RPMI7951 (cell line): ENCODE measurements at regions not wholly inside any gene's neighbourhood (a gene's known extent, or its start where the extent isn't known, plus 50 kb on each side); places are given as distances from the start of the nearest gene placed in this dataset.
A peak's percentile ranks its signal among the peaks of the same experiment; 100 is the strongest.

Experiments used
- DNase-seq: peaks from one replicate; pipeline ENCODE4 v3.0.0-alpha.2; 2012; ENCODE audit warnings: low read depth

DNA sequence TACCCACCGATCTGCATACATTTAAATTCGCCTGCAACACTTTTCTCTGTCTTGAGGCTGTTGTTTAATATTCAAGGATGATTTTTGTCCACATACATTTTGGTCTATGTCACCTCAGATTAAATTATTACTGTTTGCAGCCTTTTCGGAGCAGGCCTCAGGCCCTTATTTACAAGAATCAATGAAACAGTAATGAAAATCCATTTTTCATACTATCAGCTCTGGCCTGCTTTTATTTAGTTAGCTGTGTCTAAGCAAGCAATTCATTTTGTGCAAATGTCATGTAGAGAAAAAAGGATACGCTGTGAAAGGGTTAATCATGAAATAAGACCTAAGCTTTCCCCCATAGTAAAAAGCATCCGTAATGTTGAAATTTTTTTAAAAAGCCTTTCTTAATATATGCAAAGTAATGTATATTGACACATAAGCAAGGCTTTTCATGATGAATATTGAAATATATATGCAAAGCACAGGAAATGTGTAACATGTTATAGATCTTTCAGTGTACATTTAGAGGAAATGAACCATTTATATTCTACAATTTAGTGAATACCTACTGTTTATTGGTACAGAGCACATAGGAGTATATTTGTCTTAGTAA is 1135.3 kb upstream of the ZEB2 start:
- DNase-seq, result no peak

DNA sequence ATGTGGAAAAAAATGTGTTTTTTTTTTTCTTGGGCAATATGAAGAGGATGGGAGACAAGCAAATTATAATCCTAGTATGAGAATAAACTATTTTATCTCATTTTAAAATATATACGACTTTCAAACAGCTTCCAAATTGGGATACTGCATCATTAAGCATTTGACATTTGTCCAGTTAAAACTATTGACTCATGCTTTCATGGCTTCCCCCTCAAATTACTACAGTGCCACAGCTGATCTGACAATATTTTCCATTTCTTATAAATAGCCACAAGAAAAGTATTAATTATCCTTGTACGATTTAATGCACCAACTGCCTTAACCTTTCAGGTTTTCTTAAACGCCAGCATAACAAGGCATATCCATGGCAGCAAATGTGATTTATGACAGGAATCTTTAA is 1134.8 kb upstream of the ZEB2 start:
- no peak for DNase-seq

DNA sequence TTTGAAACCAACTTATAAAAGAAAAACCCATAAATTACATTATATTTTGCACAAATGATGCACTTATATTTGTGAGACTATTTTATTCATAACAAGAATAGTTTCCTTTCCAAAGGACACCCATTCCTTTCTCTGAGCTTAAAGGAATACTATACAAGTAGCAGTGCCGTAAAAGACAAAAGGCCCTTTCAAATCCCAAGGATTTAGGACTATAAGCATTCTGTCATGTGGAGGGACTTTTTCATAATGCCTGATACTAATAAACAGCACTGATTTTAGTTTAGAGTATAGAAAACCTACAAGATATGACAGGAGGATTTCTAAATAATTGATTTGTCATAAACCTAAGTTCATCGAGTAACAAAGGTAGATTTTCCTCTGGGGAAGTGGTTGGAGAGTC is 1134.2 kb upstream of the ZEB2 start:
- DNase-seq, result no peak

DNA sequence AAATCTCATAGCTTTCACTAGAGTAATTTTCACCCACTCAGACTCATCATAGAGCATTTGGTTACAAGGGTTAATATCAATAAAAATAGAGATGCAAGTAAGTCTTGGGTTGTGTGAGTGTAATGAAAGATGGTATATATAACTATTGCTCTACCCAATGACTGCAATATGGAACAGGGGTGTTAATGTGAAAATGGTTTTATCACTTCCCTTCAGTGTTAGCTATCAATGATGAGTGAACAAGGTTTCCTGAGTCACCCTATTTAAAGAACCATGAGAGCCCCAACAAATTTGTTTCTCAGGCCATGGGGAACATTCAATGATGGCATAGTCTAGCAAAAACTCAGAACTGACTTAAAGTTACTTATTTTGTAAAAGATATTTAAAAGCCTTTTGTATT is 1133.6 kb upstream of the ZEB2 start:
- DNase-seq, result no peak

DNA sequence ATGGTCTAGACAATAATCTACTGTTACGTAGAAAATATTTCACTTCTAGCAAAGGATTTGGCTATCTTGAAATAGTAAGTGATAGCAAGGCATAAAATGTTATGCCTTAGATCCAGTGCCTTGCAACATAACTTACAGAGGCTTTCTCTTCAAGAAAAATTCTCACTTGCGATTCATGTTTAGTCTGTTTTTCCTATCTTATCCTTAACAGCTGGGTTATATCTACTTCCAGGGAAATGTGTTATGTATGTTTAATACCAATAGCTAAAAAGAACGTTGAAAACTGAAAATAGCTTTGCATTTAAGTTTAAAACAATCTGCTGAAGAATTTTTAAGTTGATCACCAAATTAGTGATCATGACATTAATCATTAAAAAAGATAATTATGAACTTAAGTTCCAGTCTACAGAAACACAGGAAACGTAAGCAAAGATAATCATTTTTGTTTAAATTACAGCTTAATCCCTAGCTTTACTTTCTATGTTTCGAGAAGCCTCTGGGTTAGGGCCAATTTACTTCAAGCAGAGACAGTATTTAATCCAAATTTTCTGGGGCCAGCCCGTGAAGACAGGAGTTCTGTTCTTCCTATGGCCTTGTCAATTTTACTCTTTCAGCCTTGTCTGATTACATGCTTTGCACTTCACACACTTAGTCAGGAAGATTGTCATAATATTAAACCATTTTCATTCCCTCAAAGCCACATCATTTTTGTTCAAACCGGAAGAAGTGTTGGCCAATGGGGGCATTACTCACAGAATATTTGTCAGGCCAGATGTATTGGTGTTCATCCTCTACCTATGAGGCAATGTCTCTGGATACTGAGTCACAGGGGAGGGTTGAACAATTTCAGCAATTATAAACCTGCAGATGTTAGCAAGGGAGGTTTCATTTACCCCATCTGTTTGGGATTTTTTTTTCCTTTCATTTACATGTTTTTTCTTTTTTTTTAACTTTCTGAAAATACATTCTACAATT is 1132.9 kb upstream of the ZEB2 start:
- DNase-seq, result peak; percentile 56

DNA sequence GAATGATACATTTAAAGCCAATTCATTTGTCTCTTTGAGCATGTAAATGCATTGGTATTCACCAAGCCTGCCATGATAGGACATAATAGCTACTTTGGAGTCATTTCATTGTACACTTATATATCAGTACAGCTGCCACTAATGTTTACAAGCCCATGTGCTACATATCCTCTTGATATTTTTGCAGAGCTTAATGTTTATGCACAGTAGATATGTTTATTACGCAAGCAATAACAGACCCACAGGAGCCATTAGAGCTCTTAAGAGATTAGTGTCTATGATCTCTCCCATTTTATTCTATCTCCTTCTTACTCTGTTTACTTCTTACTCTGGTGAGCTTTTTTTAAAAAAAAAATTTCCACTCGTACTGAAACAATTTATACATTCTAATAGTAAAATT is 1132.1 kb upstream of the ZEB2 start:
- no peak for DNase-seq

DNA sequence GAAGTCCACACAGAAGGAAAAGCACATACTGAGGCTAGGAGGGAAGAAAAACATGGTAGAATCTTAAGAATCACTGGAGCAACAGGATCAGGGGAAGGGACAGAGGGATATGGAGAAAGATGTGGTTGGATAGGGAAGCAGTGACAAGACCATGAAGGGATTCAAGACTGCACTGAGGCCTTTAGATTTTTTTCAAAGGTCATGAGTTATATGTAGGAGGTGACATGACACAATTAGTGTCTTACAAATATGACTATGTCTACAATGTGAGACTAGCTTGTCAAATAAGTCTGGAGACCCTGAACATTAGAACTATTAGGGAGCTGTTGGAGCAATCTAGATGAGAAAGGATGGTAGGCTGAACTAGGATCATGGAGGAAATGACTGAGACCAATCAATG is 1130.3 kb upstream of the ZEB2 start:
- no peak for DNase-seq

DNA sequence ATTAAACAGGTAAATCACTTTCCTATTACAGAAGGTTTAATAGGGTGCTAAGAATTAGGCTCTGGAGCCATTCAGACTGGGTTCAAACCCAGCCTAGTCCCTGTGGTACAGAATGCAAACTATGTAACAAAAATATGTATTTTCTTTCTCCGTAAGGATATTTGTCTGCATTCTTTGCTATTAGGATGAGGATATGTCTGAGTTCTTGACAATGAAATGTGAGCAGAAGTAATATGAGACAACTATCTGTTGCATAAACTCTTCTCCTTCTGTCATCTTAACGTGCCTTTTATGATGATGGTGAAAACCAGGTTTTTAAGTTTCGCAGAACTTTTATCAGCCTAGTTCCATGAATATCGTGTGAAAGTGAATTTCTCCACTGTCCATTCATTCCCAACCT is 1129.1 kb upstream of the ZEB2 start:
- no peak for DNase-seq

DNA sequence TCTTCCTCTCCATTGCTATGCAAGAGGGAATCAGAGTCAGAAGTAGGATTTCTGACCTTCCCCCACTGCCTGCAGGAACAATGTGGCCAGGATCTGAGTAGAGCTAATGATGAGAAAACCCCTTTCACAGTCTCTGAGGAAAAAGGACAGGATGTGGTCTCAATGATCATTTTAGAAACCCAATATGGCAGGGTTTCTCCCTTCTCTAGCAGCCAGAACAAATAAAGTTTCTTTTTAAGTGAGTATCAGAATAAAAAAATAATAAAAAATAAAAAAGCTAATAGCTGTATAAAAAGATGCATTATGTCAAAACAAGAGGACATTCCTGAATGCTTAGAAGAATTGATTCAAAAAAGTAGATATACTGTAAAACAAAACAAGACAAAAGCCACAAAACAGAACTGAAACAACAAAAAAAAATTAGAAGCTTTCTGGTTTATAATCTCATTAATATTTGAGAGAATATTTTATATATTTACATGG is 1124.9 kb upstream of the ZEB2 start:
- peak; percentile 24 for DNase-seq

DNA sequence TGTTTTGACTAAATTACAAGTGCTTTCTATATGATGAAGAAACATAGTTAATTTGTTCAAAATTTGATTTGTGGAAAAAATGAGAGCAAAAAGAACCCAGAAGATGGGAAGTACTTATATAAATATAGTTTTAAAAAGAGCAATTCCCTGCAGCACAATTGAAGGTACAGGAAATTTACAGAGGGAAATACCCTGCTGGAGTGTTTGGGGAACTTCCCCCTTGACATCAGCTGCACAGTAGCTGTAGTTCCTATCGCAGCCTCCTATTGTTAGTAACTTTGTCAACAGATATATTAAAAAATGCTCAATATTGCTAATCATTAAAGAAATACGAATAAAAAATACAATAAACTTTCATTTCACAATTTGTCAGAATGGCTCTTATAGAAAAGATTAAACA is 1118.8 kb upstream of the ZEB2 start:
- no peak for DNase-seq

DNA sequence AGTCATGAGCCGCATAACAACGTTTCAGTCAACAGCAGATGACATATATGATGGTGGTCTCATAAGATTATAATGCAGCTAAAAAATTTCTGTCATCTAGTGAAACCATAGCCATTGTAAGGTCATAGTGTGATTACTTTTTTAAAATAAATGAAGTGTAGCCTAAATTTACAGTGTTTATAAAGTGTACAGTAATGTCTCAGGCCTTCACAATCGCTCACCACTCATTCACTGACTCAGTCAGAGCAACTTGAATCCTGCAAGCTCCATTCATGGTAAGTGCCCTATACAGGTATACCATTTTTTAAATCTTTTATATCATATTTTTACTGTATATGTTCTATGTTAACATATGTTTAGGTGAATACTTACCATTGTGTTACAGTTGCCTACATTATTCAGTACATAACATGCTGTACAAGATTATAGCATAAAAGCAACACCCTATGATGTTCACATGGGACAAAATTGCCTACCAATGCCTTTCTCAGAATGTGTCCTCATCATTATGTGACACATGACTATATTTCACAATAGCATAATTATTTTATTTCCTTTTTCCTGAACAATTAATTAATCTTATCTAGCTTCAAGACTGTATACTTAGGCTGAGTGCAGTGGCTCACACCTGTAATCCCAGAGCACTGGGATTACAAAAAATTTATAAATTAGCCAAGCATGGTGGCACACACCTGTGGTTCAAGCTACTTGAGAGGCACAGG is 1115.9 kb upstream of the ZEB2 start:
- DNase-seq, result no peak

DNA sequence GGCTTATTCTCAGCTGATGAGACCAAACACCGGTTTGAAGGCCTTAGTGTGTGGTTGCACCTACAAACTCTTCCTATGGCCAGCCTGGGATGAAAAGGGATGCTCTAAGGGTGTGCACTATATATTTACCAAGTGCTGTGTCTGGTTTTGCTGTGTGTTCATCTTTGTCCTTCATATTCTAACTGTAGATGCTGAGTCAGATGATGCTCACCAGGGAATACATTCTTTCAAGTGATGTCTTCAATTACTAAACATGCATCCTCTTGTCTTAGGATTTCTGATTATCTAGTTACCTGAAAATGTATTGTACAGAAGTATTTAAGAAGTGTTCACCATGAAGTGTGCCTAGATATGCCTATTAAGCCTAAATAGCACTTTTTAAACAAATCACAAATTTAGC is 1111.6 kb upstream of the ZEB2 start:
- no peak for DNase-seq

DNA sequence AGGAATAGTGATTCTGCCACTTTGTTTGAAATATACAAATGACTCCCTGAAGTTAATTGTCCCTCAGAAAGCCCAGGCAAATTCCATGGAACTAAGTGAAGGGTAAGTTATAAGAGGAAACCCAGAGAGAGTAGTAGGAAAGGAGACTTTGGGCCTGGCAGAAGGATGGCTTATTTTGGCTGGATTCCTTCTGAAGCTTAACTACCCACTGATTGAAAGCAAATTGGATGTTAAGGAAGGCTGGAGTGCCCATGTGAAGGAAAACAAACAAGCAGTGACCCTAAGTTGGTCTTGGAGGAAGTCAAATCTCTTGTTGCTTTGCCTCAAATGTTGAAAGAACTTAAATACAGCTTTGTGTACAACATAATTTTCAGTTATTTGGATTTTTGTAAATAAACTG is 1106.4 kb upstream of the ZEB2 start:
- DNase-seq, result no peak

DNA sequence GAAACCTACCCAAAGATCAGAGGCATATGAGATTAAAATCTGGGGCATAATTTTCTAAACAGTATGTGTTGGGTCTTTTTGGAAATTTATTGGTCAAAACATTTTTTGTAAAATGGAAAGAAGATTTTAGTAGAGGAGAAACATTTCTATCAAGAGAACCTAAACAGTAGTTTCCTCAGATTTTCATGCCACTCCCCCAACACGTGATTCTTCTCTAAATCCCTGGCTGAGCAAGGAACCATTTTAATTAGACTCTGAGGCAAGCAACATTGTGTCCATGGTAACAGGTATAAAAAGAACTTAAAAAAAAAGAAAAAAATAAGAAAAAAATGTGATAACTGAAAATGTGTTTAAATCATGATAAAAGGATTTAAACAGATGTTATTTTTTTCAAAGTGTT is 1105.2 kb upstream of the ZEB2 start:
- DNase-seq, result no peak

DNA sequence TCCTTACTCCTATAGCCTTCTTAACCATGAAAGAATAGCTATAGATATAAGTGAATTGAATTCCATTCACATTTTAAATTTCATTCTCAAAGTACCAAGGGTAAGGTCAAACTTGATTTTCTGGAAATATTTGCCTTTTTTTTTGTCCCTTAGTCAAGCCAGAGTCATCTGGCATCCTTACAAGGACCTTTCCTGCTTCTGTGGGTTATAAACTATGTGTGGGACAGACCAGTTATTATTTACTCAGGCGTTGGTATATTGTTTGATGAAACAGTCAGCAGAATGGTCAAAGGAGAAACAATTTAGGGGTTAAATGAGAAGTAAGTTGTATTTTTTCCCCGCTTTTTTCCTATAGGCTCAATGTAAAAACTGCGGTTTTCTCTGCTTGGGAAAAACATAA is 1103.2 kb upstream of the ZEB2 start:
- peak; percentile 7 for DNase-seq

DNA sequence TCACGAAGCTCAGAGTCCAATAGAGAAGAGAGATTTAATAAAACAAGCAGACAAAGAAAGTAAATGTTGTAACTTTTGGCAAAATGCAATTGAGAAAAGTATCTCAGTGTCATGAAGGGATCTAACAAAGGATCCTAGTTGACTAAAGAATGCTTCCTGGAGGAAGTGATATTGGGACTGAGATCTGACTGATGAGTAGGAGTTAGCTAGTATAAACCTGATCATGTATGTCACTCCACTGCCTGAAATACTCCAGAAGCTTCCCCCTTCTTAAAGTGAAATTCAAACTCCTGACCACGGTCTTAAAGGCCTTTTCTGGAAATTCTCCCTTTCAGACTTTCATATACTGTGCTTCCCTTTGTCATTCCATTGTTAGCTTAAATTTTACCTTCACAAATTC is 1102.4 kb upstream of the ZEB2 start:
- no peak for DNase-seq

DNA sequence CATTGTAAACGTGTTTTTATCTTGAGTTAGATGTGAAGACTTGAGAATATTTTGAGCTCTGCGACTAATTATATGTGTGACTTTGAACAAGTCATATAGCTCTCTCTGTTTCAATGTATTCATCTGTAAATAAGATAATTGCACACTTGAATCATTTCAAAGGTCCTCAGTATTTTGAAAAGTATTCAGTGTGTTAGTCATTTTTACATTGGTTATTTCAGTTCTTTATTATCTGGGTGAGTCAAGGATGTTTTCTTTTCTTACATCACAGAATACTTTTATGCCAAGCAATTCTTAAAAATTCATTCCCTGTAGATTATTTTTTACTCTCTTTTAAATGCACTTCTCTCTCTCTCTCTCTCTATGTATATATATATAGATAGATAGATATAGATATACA is 1098.0 kb upstream of the ZEB2 start:
- no peak for DNase-seq

DNA sequence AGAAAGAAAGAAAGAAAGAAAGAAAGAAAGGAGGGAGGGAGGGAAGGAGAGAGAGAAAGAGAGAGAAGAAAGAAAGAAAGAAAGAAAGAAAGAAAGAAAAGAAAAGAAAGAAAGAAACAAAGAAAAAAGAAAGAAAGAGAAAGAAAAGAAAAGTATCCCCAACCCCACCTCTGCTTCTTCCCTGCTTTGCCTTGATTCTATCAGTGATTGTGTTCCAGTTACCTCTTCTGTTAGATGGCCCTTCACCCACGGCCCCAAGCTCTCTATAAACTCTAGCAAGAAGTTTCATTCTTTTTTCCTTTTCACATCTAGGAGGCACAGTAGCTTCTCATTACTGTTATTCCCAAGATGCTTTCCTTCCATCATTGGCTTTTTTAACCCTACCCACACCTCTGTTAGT is 1097.5 kb upstream of the ZEB2 start:
- no peak for DNase-seq

DNA sequence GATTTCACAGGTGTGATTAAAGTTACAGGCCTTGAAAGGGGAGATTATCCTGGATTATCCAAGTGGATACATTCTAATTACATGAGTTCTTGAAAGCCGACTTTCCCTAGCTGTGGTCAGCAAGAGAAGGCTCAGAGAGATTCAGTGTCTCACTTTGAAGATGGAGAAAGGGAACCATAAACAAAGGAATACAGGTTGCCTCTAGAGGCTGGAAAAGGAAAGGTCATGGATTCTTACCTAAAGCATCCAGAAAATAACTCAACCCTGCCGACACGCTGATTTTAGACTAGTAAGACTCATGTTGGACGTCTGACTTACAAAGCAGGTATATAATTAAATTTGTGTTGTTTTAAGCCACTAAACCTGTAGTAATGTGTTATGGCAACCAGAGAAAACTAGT is 1095.7 kb upstream of the ZEB2 start:
- no peak for DNase-seq

DNA sequence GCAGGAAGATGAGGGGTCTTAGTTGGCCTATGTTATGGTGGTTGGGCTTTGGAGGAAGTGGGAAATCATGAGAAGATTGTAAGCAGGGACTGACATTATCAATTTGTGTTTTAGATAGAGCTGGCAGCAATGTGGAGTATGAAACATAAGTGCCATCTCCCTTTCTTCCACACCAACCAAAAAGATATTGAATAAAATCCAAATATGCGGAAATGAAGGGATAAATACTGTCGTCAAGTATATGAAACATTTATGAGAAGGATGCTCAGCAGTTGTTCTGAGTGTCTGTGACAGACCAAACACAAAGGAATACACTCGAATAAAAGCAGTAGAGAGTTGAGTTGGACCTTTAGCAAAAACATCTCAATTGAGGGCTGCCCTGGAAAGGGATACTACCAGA is 1090.0 kb upstream of the ZEB2 start:
- no peak for DNase-seq

DNA sequence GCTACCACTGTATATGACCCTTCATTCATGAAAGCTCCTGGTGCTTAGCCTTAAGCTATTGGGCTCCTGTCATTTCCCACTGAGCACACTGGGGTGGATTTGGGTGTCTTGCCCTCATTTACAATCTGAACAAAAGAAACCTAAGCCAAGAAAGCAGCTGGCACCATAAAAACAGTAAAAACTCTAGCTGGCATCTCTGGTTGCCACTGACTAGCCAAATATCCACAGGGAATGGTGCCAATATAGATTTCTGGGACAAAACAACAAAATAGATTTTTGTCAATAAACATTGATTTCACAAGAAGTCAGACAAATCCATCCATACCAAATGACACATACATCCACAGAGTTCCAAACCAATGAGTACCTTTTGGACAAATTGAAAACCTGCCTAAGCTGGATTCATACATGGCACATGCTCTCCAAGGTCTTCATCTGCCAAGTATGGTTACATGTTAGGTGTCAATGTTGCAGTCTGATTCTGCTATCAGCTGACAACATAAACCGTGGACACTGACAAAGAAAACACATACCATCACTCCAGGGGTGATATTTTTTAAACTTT is 1081.5 kb upstream of the ZEB2 start:
- no peak for DNase-seq

DNA sequence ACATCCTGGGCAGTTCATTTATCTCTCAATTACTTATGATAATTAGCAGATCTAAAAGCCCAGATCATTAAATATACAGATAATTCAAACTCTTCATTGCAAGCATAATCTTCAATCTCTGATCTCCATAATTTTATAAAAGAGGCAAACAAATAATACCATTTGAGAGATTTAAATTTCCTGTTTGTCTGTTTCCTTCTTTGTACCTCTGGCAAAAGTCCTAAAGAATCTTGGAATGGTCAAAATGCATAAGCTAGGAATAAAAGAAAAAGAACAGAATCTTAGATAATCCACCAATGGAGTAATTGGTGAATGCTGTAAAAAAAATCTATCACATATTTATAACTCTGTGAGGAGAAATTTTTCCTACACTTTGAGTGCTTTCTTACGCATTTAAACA is 1080.9 kb upstream of the ZEB2 start:
- no peak for DNase-seq
